GM18520 (cell line): ENCODE measurements at regions not wholly inside any gene's neighbourhood (a gene's known extent, or its start where the extent isn't known, plus 50 kb on each side); places are given as distances from the start of the nearest gene placed in this dataset.
A peak's percentile ranks its signal among the peaks of the same experiment; 100 is the strongest.

Source experiments
- ATAC-seq: cut with Tn5 transposase; IDR thresholded peaks from one replicate; pipeline ENCODE4 v1.9.1; 2021; ENCODE audit not compliant: unreplicated experiment

DNA sequence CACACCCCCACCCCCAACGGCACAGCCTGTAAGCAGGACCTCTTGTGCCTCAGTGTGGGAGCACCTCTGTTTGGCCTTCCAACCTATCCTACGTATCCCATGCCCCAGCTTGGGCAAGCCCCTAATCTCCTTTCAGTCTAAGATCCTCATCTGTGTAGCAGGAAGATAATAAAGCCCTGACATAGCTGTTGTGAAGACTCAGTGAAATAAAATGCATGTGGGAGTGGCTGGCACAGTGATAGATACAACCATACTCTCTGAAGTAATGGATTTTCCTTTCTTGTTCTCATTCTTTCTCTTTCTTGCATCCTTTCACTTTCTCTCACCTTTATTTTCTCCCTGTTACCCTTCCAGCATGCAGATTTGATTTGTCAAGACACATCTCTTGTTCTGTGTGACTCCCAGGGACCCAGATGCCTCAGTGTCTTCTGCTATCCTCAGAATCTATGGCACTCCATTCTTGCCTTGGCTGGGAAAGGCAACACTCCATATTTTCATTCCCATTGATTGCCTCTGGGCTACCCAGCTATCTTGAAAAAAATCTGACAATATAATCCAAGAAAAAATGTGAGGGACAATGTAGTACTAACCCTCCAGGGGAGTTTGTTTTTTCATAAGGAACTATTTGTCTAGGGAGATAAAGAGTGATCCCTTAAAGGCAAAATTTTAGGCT is 207.2 kb upstream of the SETBP1 start:
- no peak for ATAC-seq

DNA sequence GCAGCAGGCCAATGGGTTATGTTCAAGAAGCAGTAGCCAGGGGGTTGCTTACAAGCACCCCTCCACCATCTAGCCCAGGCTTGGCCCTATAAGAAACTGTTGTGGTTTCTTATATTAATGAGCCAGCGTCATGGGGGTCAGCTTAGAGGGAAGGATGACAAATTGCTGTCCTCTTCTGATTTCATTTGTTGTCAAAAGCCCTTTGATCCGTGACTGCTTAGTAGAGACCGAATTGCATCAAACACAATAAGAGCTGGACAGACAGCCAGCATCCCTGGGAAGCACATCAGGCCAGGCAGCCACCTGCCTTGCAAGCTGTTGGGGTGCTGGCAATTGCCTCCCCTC is 206.6 kb upstream of the SETBP1 start:
- ATAC-seq: no peak

GRCh38 chr18:44474591-44474990 is 206.1 kb upstream of the SETBP1 start:
- ATAC-seq: no peak

DNA sequence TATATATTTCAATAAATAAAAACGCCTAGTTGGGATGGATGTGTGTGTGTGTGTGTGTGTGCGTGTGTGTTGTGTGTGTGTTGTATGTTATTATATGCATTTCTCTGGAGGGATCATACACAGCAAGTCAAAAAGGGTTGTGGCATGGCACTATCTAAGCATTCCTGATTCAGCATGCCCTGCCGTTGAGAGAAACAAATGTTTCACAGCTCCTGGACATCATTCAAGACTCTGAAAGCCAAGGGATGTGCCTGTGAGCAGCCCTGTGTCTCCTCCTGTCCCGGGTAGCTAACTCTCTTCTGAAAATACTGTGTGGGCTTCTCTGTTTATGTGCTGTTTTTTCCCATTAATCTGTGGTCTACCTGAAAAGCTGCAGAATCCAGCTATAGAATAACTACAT is 197.9 kb upstream of the SETBP1 start:
- no peak for ATAC-seq

GRCh38 chr18:44495151-44495550 is 185.5 kb upstream of the SETBP1 start:
- peak; percentile 77 for ATAC-seq

DNA sequence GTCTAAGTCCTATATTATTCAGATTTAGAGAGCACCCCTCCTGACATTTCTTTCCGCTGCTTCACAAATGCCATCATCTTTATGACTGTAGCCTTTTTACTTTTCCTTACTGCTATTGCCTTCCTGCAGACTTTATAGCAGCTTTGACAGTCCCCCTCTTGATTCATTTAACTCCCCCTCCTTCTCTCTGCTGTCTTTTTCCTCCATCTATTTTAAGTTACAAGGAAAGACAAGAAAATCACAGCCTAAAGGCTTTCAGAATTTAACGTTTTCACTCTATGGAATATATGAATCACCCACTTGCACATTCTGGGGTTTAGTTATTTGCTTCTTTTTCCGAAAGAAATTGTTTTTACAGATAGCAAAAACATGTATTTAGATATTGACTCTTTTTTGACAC is 183.4 kb upstream of the SETBP1 start:
- ATAC-seq: no peak

DNA sequence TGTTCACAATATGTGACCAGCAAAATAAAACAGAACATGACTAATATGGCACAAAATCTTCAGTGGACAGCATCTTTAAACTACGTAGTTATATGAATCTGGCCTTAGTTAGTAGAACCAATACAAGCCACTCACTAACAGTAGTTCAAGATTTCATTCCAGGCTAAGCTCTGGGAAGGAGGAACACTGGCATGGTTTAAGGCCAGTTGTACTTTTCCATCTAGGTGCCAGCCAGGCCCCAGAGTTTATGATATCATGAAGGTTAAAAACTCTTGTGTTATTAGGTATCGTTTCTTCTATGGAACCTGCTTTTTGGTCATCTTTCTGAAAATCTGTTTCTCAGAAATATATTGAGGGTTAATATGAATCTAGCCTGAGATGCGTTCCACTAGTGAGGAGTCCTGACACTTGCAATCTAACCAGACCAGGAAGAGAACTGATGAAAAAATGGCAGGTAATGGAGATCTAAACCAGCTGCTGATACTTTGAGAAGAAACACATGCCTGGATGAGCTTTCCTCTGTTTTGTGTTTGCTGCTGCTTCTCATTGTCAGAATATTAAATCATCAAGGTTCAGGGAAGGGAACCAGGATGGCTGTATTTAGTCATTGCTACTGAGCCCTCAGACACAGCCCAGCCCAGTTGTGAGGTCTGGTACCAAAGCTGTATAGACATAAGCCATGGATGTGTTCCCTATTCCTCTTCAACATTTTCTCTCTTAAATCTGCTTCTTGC is 182.8 kb upstream of the SETBP1 start:
- no peak for ATAC-seq

DNA sequence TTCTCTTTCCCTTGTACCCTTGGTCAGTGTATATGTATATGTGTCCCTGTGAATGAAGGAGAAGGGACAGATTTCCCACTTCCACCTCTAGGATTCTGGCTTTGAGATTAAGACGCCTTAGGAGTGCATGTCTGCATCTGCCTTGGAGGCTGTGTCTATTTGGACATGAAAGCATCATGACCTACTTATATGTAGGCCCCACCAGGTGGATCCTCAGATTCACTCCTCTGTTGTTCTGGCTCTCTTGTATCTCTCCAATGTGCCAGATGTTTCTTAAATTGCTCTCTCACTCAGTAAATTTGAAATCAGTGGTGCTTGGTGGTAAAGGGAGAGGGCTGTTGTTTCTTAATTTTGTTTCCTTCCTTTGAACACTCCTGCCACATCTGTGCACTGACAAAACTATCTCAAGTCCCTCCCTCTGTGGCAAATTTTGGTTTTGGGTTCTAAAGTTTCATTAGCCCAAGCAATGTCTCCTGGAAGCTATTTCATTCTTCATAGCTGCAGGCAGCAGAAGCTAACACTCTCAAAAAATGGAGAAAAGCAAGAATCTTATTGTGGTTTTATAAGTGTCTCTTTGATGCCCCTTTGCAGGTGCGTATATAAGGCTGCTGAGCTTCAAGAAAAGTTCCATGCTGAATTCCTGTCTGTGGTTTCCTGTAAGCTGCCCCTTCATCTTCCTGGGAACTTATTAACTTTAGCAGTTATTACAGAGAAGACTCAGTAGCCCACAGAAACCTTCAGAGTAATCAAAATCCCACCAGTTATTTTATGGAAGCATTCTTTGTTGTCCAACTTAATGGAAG is 179.7 kb upstream of the SETBP1 start:
- no peak for ATAC-seq

GRCh38 chr18:44502221-44502620 is 178.5 kb upstream of the SETBP1 start:
- no peak for ATAC-seq

DNA sequence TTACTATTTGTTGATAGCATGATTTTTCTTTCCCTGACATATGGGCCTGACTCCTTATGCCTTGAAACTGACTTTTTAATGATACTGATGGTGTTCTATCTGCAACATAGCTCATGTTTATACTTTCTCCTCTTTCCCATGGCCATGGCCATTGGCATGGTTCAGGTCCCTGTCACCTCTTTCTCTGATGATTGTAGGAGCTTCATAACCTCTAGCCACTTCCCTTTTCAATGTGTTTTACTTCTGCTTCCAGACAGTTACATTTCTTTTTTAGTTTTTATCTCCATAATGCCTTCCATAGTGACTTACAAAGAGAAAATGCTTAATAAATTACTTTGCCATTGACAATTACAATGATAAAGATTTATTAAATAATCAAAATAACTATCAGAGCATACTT is 177.9 kb upstream of the SETBP1 start:
- no peak for ATAC-seq

DNA sequence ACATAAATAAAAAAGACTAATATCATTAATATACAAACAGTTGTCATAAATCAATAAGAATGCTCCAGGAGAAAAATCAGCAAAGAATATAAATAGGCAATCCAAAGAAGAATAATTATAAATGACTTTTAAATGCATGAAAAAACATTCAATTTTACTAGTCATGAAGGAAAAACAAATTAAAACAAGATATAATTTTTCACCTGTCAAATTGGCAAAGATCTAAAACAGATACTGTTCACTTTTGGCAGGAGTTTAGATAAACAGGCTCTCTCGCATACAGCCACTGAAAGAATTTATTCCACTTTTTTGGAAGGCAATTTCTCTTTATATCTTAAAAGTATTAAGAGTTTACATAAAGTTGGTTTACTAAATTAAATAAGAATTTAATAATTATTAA is 176.8 kb upstream of the SETBP1 start:
- no peak for ATAC-seq

GRCh38 chr18:44507729-44508325 is 172.9 kb upstream of the SETBP1 start:
- peak; percentile 55 for ATAC-seq

- no peak for ATAC-seq
Observed at GRCh38 chr18:44508474-44508873, 172.2 kb upstream of the SETBP1 start.

DNA sequence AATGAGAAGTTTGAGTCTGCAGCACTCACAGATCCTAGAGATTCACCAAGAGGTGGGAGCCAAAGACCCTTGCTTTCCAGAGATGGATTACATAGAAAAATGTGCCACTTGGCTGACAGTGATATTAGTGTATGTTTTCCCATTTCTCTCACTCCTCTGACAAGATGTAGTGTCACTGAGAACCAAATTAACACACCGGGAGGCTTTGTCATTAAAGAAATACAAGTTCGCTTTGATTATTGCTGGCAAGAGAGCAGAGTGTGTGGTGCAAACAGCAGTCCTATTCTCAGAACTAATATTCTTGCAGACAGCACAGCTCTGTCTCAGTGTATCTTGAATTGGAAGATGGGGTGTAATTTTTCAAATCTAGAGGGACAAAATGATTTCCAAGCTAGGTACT is 171.6 kb upstream of the SETBP1 start:
- no peak for ATAC-seq

DNA sequence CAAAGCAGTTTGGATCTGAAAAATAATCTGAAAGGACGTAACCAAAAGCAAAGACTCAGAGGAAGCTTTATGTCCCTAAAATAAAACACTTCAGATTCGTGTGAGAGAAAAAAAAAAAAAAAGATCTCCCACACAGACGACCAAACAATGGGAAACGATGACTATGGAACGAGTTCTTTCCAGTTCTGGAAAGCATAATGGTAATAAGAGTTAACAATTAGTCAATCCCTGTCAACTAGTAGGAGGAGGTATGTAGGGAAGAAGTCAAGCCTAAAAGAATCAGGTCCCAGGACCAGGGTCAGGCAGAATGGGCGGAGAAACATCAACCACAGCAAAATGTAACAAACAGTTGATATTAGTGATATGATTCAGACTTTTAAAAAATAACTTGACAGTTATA is 170.3 kb upstream of the SETBP1 start:
- no peak for ATAC-seq

GRCh38 chr18:44513233-44513632 is 167.5 kb upstream of the SETBP1 start:
- ATAC-seq: no peak

- no peak for ATAC-seq
Observed at GRCh38 chr18:44514106-44514505, 166.6 kb upstream of the SETBP1 start.

DNA sequence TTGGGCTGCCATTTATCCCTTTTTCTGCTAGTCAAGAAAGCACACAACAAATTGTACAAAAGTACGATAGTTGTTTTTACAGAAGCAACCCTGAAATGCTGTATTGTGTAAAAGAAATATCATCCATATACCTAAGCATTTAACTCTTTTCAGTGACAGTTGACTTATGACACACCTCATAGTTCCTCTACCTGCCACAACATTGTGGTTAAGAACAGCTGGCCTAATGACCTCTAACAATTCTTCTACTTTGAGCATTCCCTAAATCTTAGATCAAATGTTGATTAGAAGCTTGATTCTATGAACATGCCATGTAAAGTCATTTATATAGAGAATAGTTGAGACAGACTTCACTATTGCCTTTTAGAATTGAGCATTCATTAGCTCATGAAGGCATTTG is 165.9 kb upstream of the SETBP1 start:
- no peak for ATAC-seq

DNA sequence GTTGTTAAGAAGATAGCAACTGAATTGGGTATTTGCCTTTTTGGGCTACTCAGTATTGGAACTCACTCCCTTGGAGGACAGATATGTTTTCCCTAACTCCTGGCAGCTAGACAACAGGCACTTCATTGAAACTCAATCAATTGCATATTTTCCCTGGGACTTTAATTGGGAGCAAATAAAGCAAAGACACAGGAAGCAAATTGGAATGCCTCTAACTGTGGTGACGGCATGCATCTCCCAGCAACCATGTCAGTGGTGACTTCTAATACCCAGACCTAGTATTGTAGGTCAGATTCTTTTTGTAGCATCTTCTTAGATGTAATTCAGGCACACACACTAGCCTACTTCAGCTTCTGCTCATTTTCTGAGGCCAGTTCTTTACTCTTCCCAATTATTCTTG is 164.2 kb upstream of the SETBP1 start:
- no peak for ATAC-seq

GRCh38 chr18:44517136-44517535 is 163.6 kb upstream of the SETBP1 start:
- ATAC-seq: no peak

- no peak for ATAC-seq
Observed at GRCh38 chr18:44518091-44518615, 162.5 kb upstream of the SETBP1 start.
